Thoracic aorta (tissue), 2 donors: ENCODE measurements at regions not wholly inside any gene's neighbourhood (a gene's known extent, or its start where the extent isn't known, plus 50 kb on each side); places are given as distances from the start of the nearest gene placed in this dataset.

Source experiments
- ATAC-seq: fragments of 150-250 bp; one replicate; pipeline ENCODE4 v1.8.0; 2017; ENCODE audit warnings: low read depth; ENCODE audit not compliant: insufficient number of reproducible peaks, low FRiP score
- DNase-seq: peaks from one replicate; pipeline ENCODE4 v3.0.0-alpha.2; 2020; ENCODE audit warnings: low spot score
- H3K27ac ChIP-seq, 2 donors: fragments of 200-600 bp; sonication (generic); 1 replicate in 1 of 2; 2 replicates in 1 of 2; pipeline ENCODE4 v1.5.1; 2016; ENCODE audit warnings: mild to moderate bottlenecking in 2 of 2, moderate library complexity in 2 of 2
- H3K27me3 ChIP-seq: fragments of 200-600 bp; sonication (generic); replicated peaks from 2 replicates; pipeline ENCODE4 v1.6.0; 2016; ENCODE audit warnings: mild to moderate bottlenecking; ENCODE audit not compliant: insufficient read depth
- H3K36me3 ChIP-seq: fragments of 200-600 bp; sonication (generic); one replicate; pipeline ENCODE4 v1.5.1; 2016
- H3K4me1 ChIP-seq, 2 donors: fragments of 200-600 bp; sonication (generic); 1 replicate in 1 of 2; 2 replicates in 1 of 2; pipeline versions ENCODE4 v1.5.1 to v1.6.0; 2016; ENCODE audit warnings: low read depth in 2 of 2, mild to moderate bottlenecking in 1 of 2; ENCODE audit not compliant: control insufficient read depth in 1 of 2
- H3K4me3 ChIP-seq: fragments of 200-600 bp; sonication (generic); 2 replicates; pipeline ENCODE4 v1.5.1; 2016; ENCODE audit warnings: mild to moderate bottlenecking
- H3K9me3 ChIP-seq: fragments of 200-600 bp; sonication (generic); 2 replicates; pipeline ENCODE4 v1.5.1; 2016
- TF ChIP-seq, protein P1 (sequence below): fragments of 200-600 bp; sonication (generic); IDR thresholded peaks from one replicate; pipeline ENCODE4 v1.5.1; 2019; ENCODE audit warnings: antibody characterized with exemption

DNA sequence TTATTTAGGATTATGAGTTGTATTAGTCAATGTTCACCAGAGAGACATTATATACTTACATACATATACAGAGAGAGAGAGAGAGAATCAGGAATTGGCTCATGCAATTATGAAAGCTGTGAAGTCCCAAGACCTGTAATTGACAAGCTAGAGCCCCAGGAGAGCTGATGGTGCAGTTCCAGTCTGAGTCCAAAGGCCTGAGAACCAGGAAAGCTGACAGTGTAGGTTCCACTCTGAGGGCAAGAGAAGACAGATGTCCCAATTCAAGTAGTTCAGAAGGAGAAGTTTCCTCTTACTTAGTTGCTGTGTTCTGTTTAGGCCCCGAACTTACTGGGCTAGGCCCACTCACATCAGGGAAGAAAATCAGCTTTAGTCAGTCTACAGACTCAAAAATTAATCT lies 76.4 kb upstream of the FICD start:
- no peaks in the 10 kb centered on the region for H3K36me3 ChIP-seq
- ATAC-seq = no peak
- no peaks in the 10 kb centered on the region for H3K27me3 ChIP-seq
- no peak for DNase-seq
- H3K4me3 ChIP-seq = no peak overlapping the region
- H3K27ac ChIP-seq = no peak overlapping the region
- H3K4me1 ChIP-seq = no peaks in the 10 kb centered on the region
- TF ChIP-seq, protein P1, sequence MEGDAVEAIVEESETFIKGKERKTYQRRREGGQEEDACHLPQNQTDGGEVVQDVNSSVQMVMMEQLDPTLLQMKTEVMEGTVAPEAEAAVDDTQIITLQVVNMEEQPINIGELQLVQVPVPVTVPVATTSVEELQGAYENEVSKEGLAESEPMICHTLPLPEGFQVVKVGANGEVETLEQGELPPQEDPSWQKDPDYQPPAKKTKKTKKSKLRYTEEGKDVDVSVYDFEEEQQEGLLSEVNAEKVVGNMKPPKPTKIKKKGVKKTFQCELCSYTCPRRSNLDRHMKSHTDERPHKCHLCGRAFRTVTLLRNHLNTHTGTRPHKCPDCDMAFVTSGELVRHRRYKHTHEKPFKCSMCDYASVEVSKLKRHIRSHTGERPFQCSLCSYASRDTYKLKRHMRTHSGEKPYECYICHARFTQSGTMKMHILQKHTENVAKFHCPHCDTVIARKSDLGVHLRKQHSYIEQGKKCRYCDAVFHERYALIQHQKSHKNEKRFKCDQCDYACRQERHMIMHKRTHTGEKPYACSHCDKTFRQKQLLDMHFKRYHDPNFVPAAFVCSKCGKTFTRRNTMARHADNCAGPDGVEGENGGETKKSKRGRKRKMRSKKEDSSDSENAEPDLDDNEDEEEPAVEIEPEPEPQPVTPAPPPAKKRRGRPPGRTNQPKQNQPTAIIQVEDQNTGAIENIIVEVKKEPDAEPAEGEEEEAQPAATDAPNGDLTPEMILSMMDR = no peak
- H3K9me3 ChIP-seq = no peaks in the 10 kb centered on the region

GRCh38 chr12:108432423-108433121 lies 82.5 kb upstream of the FICD start:
- no peaks in the 10 kb centered on the region for H3K27me3 ChIP-seq
- TF ChIP-seq, protein P1 = no peak
- ATAC-seq = no peak

GRCh38 chr12:108430926-108431325 lies 84.2 kb upstream of the FICD start:
- DNase-seq (no peak), ATAC-seq (no peak)
- no peaks in the 10 kb centered on the region for H3K4me1 ChIP-seq
- no peaks in the 10 kb centered on the region for H3K36me3 ChIP-seq
- no peaks in the 10 kb centered on the region for H3K9me3 ChIP-seq
- no peak overlapping the region for H3K27ac ChIP-seq
- no peak overlapping the region for H3K4me3 ChIP-seq
- no peaks in the 10 kb centered on the region for H3K27me3 ChIP-seq
- TF ChIP-seq, protein P1 = no peak

More at GRCh38 chr12:108432423-108433121, 82.5 kb upstream of the FICD start:
- Histone ChIP-seq H3K9me3 (no peaks in the 10 kb centered on the region), H3K4me1 (no peaks in the 10 kb centered on the region), H3K36me3 (no peaks in the 10 kb centered on the region), H3K4me3 (no peak overlapping the region), H3K27ac (no peak overlapping the region)
- DNase-seq = no peak

- H3K36me3 ChIP-seq = no peaks in the 10 kb centered on the region
- no peak for DNase-seq
- no peaks in the 10 kb centered on the region for H3K4me1 ChIP-seq
- H3K27ac ChIP-seq = no peak overlapping the region
- TF ChIP-seq, protein P1 = no peak
- ATAC-seq = no peak
- no peaks in the 10 kb centered on the region for H3K27me3 ChIP-seq
- no peak overlapping the region for H3K4me3 ChIP-seq
- H3K9me3 ChIP-seq = no peaks in the 10 kb centered on the region
These were observed 84.8 kb upstream of the FICD start for GRCh38 chr12:108430245-108430644.

GRCh38 chr12:108425238-108425795 lies 86.2 kb upstream of the CMKLR1 start:
- no peak for DNase-seq
- H3K4me3 ChIP-seq = no peak overlapping the region
- TF ChIP-seq, protein P1 = no peak

More at GRCh38 chr12:108425238-108425795, 86.2 kb upstream of the CMKLR1 start:
- Histone ChIP-seq H3K27me3 (no peaks in the 10 kb centered on the region), H3K9me3 (no peaks in the 10 kb centered on the region), H3K36me3 (no peaks in the 10 kb centered on the region), H3K27ac (no peak overlapping the region), H3K4me1 (no peaks in the 10 kb centered on the region)
- ATAC-seq = no peak
